GM23248 (cell line): ENCODE measurements at regions not wholly inside any gene's neighbourhood (a gene's known extent, or its start where the extent isn't known, plus 50 kb on each side); places are given as distances from the start of the nearest gene placed in this dataset.

Experiments
- DNase-seq: peaks from one replicate; pipeline ENCODE4 v3.0.0-alpha.2; 2015
- H2AFZ ChIP-seq: fragments of 200-600 bp; sonication (generic); 2 replicates; pipeline ENCODE4 v1.6.1; 2016; ENCODE audit warnings: antibody characterized with exemption
- H3F3A ChIP-seq: fragments of 200-600 bp; sonication (generic); 2 replicates; pipeline ENCODE4 v1.6.1; 2016; ENCODE audit warnings: mild to moderate bottlenecking, antibody characterized with exemption, mixed run types; ENCODE audit not compliant: insufficient read depth
- H3K27ac ChIP-seq: fragments of 200-600 bp; sonication (generic); 2 replicates; pipeline ENCODE4 v1.5.1; 2016; ENCODE audit warnings: mild to moderate bottlenecking
- H3K27me3 ChIP-seq: fragments of 200-600 bp; sonication (generic); replicated peaks from 2 replicates; pipeline ENCODE4 v1.6.1; 2016; ENCODE audit warnings: mild to moderate bottlenecking; ENCODE audit not compliant: insufficient read depth
- H3K36me3 ChIP-seq: fragments of 200-600 bp; sonication (generic); 2 replicates; pipeline ENCODE4 v1.6.1; 2016; ENCODE audit warnings: low read depth, mild to moderate bottlenecking
- H3K4me1 ChIP-seq: fragments of 200-600 bp; sonication (generic); 2 replicates; pipeline ENCODE4 v1.6.1; 2016; ENCODE audit warnings: mild to moderate bottlenecking; ENCODE audit not compliant: insufficient read depth
- H3K4me2 ChIP-seq: fragments of 200-600 bp; sonication (generic); one replicate; pipeline ENCODE4 v1.6.1; 2016; ENCODE audit warnings: mild to moderate bottlenecking; ENCODE audit not compliant: unreplicated experiment
- H3K4me3 ChIP-seq: fragments of 200-600 bp; sonication (generic); 2 replicates; pipeline ENCODE4 v1.5.1; 2016; ENCODE audit warnings: mild to moderate bottlenecking
- H3K79me2 ChIP-seq: fragments of 200-600 bp; sonication (generic); 2 replicates; pipeline ENCODE4 v1.6.1; 2016; ENCODE audit warnings: mild to moderate bottlenecking; ENCODE audit not compliant: insufficient read depth
- H3K9ac ChIP-seq: fragments of 200-600 bp; sonication (generic); 2 replicates; pipeline ENCODE4 v1.6.1; 2016; ENCODE audit warnings: mild to moderate bottlenecking
- H3K9me2 ChIP-seq: fragments of 200-600 bp; sonication (generic); 2 replicates; pipeline ENCODE4 v1.6.1; 2016; ENCODE audit warnings: mixed run types, mild to moderate bottlenecking, moderate library complexity; ENCODE audit not compliant: insufficient read depth
- H3K9me3 ChIP-seq: fragments of 200-600 bp; sonication (generic); one replicate; pipeline ENCODE4 v1.6.1; 2017; ENCODE audit warnings: low read depth
- H4K20me1 ChIP-seq: fragments of 200-600 bp; sonication (generic); 2 replicates; pipeline ENCODE4 v1.6.0; 2016; ENCODE audit not compliant: insufficient read depth
- EZH2 ChIP-seq: fragments of 200-600 bp; sonication (generic); IDR thresholded peaks from 2 replicates; pipeline ENCODE4 v1.6.1; 2018; ENCODE audit warnings: antibody characterized with exemption, mild to moderate bottlenecking; ENCODE audit not compliant: insufficient read depth, poor library complexity, severe bottlenecking
- EZH2phosphoT487 ChIP-seq: fragments of 200-600 bp; sonication (generic); IDR thresholded peaks from 2 replicates; pipeline ENCODE4 v1.6.1; 2018; ENCODE audit warnings: antibody characterized with exemption, moderate library complexity, mild to moderate bottlenecking, low read depth; ENCODE audit not compliant: insufficient read depth
- WGBS, 2 experiments: methylation state at CpG; one replicate each; pipeline ENCODE4 v1.1.6; 2015 to 2017; ENCODE audit warnings: low lambda C conversion rate in 2 of 2, low coverage in 1 of 2; ENCODE audit errors: missing lambda C conversion rate in 2 of 2; 5-methylcytosine and 5-hydroxymethylcytosine counted together
- in situ Hi-C: fragments of 300-500 bp; cut with MboI; formaldehyde crosslinking; loops from 2 replicates; pipeline ENCODE4 v1.15.0; 2020

- Histone ChIP-seq H3K9me3 (no peaks in the 10 kb centered on the region), H3K27ac (no peak overlapping the region), H3K9me2 (no peaks in the 10 kb centered on the region), H3F3A (peaks cover 8% of the 10 kb centered on the region; the same call in 1 of the 2 replicates), H3K4me3 (no peak overlapping the region), H4K20me1 (no peaks in the 10 kb centered on the region), H2AFZ (peak overlapping the region; percentile 71), H3K4me2 (no peak overlapping the region), H3K79me2 (no peaks in the 10 kb centered on the region), H3K4me1 (peaks cover 25% of the 10 kb centered on the region), H3K9ac (no peak overlapping the region), H3K36me3 (no peaks in the 10 kb centered on the region), H3K27me3 (no peaks in the 10 kb centered on the region)
- TF ChIP-seq EZH2, result no peak
- no peak for TF ChIP-seq EZH2phosphoT487
- in situ Hi-C loops, result loop anchor here (10.0 kb wide), 2 partner anchors 144 to 224 kb away; partner anchors contain the start of gene DCN
- WGBS, 2 experiments, result 89 to 95% methylated on average over 3 of the region's 3 CpGs
- no peak for DNase-seq
These were observed 145.8 kb upstream of the DCN start for GRCh38 chr12:91328451-91328850.

GRCh38 chr12:91327889-91328288 is 145.3 kb upstream of the DCN start:
- peak; percentile 57 for DNase-seq

GRCh38 chr12:91327131-91327530 is 144.5 kb upstream of the DCN start:
- in situ Hi-C loops, result loop anchor here (10.0 kb wide), 2 partner anchors 142 to 222 kb away; partner anchors contain the start of gene DCN
- Histone ChIP-seq H3K27me3 (no peaks in the 10 kb centered on the region), H2AFZ (peak overlapping the region; percentile 71), H3K9ac (peak overlapping the region; percentile 60), H4K20me1 (no peaks in the 10 kb centered on the region), H3K27ac (peak overlapping the region; percentile 50), H3K79me2 (no peaks in the 10 kb centered on the region), H3F3A (peaks cover 8% of the 10 kb centered on the region; the same call in 1 of the 2 replicates), H3K9me3 (no peaks in the 10 kb centered on the region), H3K4me1 (peaks cover 25% of the 10 kb centered on the region), H3K36me3 (no peaks in the 10 kb centered on the region), H3K4me3 (peak overlapping the region; percentile 53), H3K9me2 (no peaks in the 10 kb centered on the region), H3K4me2 (peak overlapping the region; percentile 89)
- WGBS, 2 experiments, result 11 to 13% methylated on average over 4 of the region's 4 CpGs
- DNase-seq, result peak; percentile 60
- TF ChIP-seq EZH2 (no peak), EZH2phosphoT487 (no peak)

More at GRCh38 chr12:91327889-91328288, 145.3 kb upstream of the DCN start:
- Histone ChIP-seq H3K27me3 (no peaks in the 10 kb centered on the region), H3K4me2 (peak overlapping the region; percentile 89), H3K79me2 (no peaks in the 10 kb centered on the region), H3K9me2 (no peaks in the 10 kb centered on the region), H4K20me1 (no peaks in the 10 kb centered on the region), H3K36me3 (no peaks in the 10 kb centered on the region), H3K4me1 (peaks cover 25% of the 10 kb centered on the region), H3K9me3 (no peaks in the 10 kb centered on the region), H3F3A (peaks cover 8% of the 10 kb centered on the region; the same call in 1 of the 2 replicates), H3K9ac (peak overlapping the region; percentile 60), H3K4me3 (peak overlapping the region; percentile 53), H3K27ac (peak overlapping the region; percentile 50), H2AFZ (peak overlapping the region; percentile 71)
- WGBS, 2 experiments, result 7 to 10% methylated on average over 3 of the region's 3 CpGs
- TF ChIP-seq EZH2 (no peak), EZH2phosphoT487 (no peak)
- in situ Hi-C loops, result loop anchor here (10.0 kb wide), 2 partner anchors 143 to 223 kb away; partner anchors contain the start of gene DCN

GRCh38 chr12:91326058-91327027 is 143.7 kb upstream of the DCN start:
- in situ Hi-C loops, result loop anchor here (10.0 kb wide), 2 partner anchors 142 to 222 kb away; partner anchors contain the start of gene DCN
- WGBS, 2 experiments, result 0% methylated on average over 2 of the region's 2 CpGs

More at GRCh38 chr12:91326058-91327027, 143.7 kb upstream of the DCN start:
- H3K9me3 ChIP-seq, result no peaks in the 10 kb centered on the region
- H3K36me3 ChIP-seq, result no peaks in the 10 kb centered on the region
- peaks cover 25% of the 10 kb centered on the region for H3K4me1 ChIP-seq
- H3K4me3 ChIP-seq, result peak overlapping the region; percentile 53
- no peaks in the 10 kb centered on the region for H3K27me3 ChIP-seq
- H3F3A ChIP-seq, result peaks cover 8% of the 10 kb centered on the region; the same call in 1 of the 2 replicates
- DNase-seq, result peak; percentile 52
- peak overlapping the region; percentile 60 for H3K9ac ChIP-seq
- peak overlapping the region; percentile 71 for H2AFZ ChIP-seq
- no peaks in the 10 kb centered on the region for H4K20me1 ChIP-seq
- no peaks in the 10 kb centered on the region for H3K79me2 ChIP-seq
- no peaks in the 10 kb centered on the region for H3K9me2 ChIP-seq
- peak overlapping the region; percentile 50 for H3K27ac ChIP-seq
- TF ChIP-seq EZH2phosphoT487 (no peak), EZH2 (no peak)
- peak overlapping the region; percentile 89 for H3K4me2 ChIP-seq
